H54 (cell line): ENCODE measurements at regions not wholly inside any gene's neighbourhood (a gene's known extent, or its start where the extent isn't known, plus 50 kb on each side); places are given as distances from the start of the nearest gene placed in this dataset.

Experiments used
- DNase-seq: peaks from one replicate; pipeline ENCODE4 v3.0.0; 2011; ENCODE audit warnings: low spot score, mixed read lengths; ENCODE audit not compliant: insufficient read length
- FAIRE-seq: peaks from 3 replicates; lab custom pipeline; 2011; peaks lifted over from hg19 to GRCh38; lab: Jason Lieb, UNC
- POLR2A ChIP-seq: IDR thresholded peaks from 2 replicates; pipeline ENCODE4 v1.6.1; 2011; ENCODE audit warnings: low read depth, mild to moderate bottlenecking, low read length

GRCh38 chr10:2188371-2188770 lies 451.0 kb upstream of the ADARB2 start:
- TF ChIP-seq POLR2A = no peak
- no peak for DNase-seq
- no peak for FAIRE-seq

GRCh38 chr10:2173327-2173726 lies 436.0 kb upstream of the ADARB2 start:
- no peak for TF ChIP-seq POLR2A
- DNase-seq (no peak), FAIRE-seq (no peak)

DNA sequence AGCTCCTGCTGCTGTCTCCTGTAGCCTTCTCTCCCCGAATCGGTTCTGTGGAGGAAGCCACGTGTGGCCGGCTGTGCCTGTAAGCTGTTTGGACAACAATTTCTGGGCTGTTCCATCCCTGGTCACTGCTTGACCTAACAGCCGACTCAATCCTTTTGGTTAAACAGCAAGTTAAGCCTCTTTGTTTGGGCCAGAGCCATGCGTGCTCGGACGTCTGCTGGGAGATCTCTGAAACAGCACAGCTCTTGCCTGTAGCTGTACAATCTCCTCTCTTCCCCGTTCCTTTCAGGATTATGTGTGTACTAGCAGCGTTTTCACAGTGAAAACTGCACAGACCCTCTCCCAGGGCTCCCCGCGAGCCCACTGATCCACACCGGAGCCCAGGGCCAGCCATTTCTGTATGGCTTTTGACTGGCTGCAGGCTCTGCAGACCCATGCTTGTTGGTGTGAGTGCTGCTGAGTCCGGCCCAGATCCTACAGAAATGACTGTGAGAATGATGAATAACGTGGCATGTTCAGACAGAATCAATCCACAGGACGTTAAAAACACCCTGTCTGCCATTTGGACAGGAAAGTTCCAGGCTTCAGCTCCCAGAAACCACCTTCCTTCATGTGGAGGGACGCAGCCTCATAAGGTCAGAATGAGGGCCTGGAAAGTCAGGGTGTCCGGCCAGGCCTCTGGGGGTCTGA lies 428.6 kb upstream of the ADARB2 start:
- DNase-seq (no peak), FAIRE-seq (no peak)
- no peak for TF ChIP-seq POLR2A

DNA sequence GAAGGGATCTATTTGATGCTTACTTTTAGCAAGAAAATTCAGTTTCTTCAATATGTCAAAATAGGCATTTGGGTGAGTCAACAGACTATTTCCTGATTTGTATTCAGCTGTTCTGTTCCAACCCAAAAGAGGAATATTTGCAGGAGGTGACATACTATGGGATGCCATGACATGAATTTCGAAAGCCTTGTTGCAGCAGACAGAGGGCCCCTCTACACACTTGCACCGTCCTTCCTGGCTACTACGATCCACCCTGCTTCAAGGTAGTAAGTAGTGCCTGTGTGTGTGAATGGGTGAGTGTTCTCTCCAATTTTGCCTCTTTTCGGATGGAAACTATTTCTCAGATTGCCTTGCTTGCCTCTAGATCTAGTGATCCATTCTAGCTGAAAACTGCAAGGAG lies 413.0 kb upstream of the ADARB2 start:
- DNase-seq = no peak
- no peak for TF ChIP-seq POLR2A
- no peak for FAIRE-seq

DNA sequence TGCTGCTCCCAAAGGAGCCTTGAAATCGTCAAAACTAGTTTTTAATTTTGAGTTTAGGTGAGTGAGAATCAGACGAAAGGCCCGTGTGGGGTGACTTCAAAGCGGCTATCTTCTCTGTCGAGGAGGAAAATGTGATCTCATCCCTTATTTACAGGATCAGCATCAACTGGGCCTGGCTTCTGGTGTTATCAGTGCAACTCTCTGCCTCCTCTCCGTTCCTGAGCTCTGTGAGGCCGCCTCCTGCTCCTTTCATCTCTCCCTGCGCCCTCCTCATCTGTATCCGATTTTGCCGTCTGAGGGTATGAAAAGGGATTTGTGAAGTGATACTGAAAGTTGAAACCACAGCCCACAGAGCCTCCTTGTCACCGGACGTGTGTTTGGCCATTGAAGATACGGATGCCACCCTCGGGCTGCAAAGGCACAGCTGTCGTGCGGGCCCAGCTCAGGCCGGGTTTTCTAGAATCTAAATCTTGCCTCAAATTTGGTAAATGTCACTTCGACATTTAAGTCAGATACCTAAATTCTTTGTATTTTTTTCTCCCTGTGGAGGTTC lies 408.7 kb upstream of the ADARB2 start:
- DNase-seq (no peak), FAIRE-seq (no peak)
- TF ChIP-seq POLR2A = no peak

- FAIRE-seq (no peak), DNase-seq (no peak)
- TF ChIP-seq POLR2A = no peak
Measured at GRCh38 chr10:2145491-2145890, 408.2 kb upstream of the ADARB2 start.

GRCh38 chr10:2144584-2144983 lies 407.3 kb upstream of the ADARB2 start:
- TF ChIP-seq POLR2A = no peak
- FAIRE-seq (no peak), DNase-seq (no peak)

- DNase-seq (no peak), FAIRE-seq (no peak)
- TF ChIP-seq POLR2A = no peak
Measured at GRCh38 chr10:2143213-2143835, 406.0 kb upstream of the ADARB2 start.

DNA sequence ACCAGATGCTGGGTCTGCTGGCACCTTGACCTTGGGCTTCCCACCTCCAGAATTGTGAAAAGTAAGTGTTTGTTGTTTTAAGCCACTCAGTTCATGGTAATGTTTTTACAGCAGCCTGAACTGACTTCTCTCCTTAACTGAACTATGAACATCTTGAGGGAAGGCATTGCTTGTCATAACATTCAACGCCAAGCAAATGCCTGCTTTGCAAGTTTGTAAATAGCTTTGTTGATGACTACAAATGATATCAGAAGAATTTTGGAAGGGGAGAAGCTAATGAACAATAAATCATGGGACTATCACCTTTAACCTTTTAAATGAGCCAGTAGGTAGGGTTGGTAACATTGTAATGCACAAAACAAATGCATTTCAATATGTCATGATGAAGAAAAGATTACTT lies 402.4 kb upstream of the ADARB2 start:
- no peak for TF ChIP-seq POLR2A
- DNase-seq (no peak), FAIRE-seq (no peak)

DNA sequence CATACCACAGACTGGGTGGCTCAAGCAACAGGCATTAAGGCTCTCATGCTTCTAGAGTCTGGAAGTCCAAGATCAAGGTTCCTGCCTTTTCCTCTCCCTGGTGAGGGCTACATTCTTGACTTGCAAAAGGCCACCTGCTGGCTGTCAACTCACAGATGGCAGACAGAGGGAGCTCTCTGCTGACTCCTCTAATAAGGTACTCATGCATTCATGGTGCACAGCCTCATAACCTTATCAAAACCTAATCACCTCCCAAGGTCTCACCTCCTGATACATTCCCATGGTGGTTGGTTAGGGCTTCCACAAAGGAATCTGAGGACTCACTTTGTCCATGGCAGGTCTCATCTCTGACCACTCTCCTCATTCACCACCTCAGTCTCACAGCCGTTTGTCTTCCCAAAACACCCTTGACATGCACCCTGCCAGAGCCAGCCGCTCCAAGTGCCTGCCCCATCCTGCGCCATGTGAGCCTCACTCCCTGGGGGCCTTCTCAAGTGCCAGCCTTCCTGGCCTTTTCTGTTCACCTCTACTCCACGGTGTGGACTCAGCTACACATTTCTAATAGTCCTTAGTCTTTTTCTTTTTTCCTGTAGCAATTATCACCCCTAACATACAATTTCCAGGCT lies 400.3 kb upstream of the ADARB2 start:
- no peak for DNase-seq
- TF ChIP-seq POLR2A = no peak
- no peak for FAIRE-seq

DNA sequence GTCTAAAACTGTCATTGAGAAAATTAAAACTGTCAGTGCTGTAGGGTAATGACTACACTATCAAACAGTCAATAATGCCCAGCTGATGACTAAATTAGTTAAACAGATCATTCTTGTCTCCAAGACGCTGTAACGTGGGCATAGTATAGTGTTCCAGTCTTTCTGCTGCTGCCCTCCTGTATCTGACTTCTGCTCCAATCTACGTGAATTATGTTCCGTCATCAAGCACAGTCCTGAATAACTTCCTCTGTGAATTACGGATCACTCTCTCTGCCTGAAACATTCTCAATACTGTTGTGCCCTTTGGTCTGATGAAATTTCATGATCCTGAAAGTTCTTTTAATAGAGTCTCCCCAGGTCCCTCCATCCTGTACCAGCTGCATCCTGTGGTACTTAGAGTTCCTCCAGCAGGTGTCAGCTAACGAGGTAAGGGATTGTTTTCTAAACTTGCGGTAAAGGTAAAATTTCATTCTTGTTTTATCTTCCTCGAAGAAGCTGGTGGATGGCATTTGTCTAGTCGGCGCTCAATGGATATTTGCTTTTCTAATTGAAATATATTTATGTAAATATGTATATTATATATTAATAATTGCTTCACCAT lies 393.5 kb upstream of the ADARB2 start:
- FAIRE-seq = no peak
- no peak for TF ChIP-seq POLR2A
- no peak for DNase-seq

DNA sequence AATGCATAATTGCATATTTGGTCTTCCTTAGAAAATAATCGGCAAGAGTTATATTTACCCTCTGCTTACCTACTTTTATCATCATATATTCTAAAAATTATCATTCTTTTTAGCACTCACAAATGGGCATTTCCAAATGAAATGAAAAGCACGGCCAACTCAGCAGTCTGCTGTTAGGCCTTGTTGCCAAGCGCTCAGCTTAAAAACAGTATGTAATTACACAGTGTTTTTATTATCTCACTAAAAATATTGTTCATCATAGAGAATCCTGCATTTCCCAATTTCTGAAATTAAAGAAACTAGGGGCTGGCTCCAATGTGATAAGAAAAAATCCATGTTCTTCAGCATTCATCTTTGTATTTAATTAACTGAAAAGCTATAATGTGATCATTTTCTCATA lies 391.7 kb upstream of the ADARB2 start:
- DNase-seq = no peak
- FAIRE-seq = no peak
- TF ChIP-seq POLR2A = no peak

DNA sequence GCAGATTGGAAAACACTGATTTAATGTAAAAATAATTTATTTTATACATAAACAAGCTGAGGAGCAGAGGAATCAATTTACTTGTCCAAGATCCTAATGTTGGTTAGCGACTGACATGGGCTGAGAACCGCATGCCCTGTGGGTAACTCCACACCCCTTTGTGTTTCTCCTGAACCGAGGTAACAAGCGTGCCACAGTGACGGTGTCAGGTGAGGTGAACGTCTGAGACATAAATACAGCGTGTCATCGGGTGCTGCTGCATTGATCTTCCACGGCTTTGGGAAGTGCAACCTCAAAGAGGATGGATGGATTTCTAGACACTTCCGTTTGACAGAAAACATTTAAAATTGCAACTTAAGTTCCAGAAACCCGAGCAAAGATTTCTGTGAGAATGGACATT lies 386.8 kb upstream of the ADARB2 start:
- DNase-seq (no peak), FAIRE-seq (no peak)
- no peak for TF ChIP-seq POLR2A
